ENCODE measurements at regions not wholly inside any gene's neighbourhood (a gene's known extent, or its start where the extent isn't known, plus 50 kb on each side); places are given as distances from the start of the nearest gene placed in this dataset.

DNA sequence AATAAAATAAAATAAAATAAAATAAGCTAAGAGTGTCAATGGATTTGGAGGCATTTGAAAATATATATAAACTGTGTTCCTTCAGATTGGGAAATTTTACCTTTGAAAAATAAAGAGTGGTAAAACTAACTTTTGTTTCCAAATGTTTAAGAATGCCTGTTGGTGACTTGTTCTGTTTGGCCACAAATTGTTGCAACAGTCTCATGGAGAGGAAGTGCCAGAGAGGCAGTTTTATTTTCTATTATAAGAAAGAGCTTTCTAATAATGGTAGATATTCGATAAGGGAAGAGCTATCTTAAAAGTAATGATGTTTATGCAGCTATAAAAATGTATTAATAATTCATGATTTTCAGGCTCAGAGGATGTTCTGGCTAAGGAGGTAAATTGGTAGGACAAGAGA lies 68.8 kb upstream of the MDGA2 start:
- H4K20me1 ChIP-seq (ENCODE audit: insufficient read depth), result no peaks in the 10 kb centered on the region
- H3K9ac ChIP-seq (ENCODE audit: low read length), result no peak overlapping the region
- BruUV-seq (replicated peaks), result no TSS peak
- ChIA-PET RAD21 (ENCODE audit: low non-redundant PET in 1 of 2, low total read pairs in 2 of 2, uncharacterized antibody in 2 of 2, unreplicated experiment in 2 of 2) (no interaction called here), POLR2A (no interaction called here), CTCF (no interaction called here)
- no peak overlapping the region for H3K4me3 ChIP-seq (replicated peaks in 1 of 2; ENCODE audit: low read depth in 1 of 2, low read length in 2 of 2)
- no peak overlapping the region for H2AFZ ChIP-seq (ENCODE audit: low read depth, low read length, poor library complexity, severe bottlenecking)
- ATAC-seq (no peak), DNase-seq (ENCODE audit: low read depth, low spot score) (no peak)
- H3K9me3 ChIP-seq (ENCODE audit: control insufficient read depth in 1 of 2, insufficient read depth in 1 of 2, low read depth in 1 of 2, low read length in 2 of 2), result no peaks in the 10 kb centered on the region
- no peaks in the 10 kb centered on the region for H3K4me1 ChIP-seq (ENCODE audit: control insufficient read depth in 1 of 2, insufficient read depth in 2 of 2, low read length in 2 of 2)
- no peaks in the 10 kb centered on the region for H3K9me2 ChIP-seq (ENCODE audit: insufficient read depth)
- no peak overlapping the region for H3K27ac ChIP-seq (ENCODE audit: low read depth, low read length)
- intact Hi-C loops (cut with micrococcal nuclease), result no loop called here
- no peaks in the 10 kb centered on the region for H3K79me2 ChIP-seq (ENCODE audit: insufficient read depth, low read length)
- H3K27me3 ChIP-seq (ENCODE audit: insufficient read depth, low read length), result no peaks in the 10 kb centered on the region
- no peaks in the 10 kb centered on the region for H3K36me3 ChIP-seq (ENCODE audit: control insufficient read depth in 1 of 2, insufficient read depth in 2 of 2, low read length in 2 of 2)
- TF ChIP-seq POLR2A (IDR thresholded peaks at IDR 0.05; ENCODE audit: borderline replicate concordance, extremely low read depth, insufficient read depth, insufficient read length) (no peak), SP1 (IDR thresholded peaks at IDR 0.05; ENCODE audit: low read depth) (no peak), CBX3 (IDR thresholded peaks at IDR 0.05; ENCODE audit: low read depth) (no peak), CEBPB (IDR thresholded peaks at IDR 0.05; ENCODE audit: low read depth) (no peak), FOSL1 (IDR thresholded peaks at IDR 0.05; ENCODE audit: low read depth) (no peak), RAD21 (IDR thresholded peaks at IDR 0.05; ENCODE audit: low read depth) (no peak), ZNF274 (IDR thresholded peaks at IDR 0.05; ENCODE audit: low read depth, low read length) (no peak), POLR2AphosphoS5 (IDR thresholded peaks at IDR 0.05; ENCODE audit: low read depth, low read length) (no peak), ZFX (IDR thresholded peaks at IDR 0.05) (no peak)
- H3K4me2 ChIP-seq (ENCODE audit: low read length), result no peak overlapping the region

DNA sequence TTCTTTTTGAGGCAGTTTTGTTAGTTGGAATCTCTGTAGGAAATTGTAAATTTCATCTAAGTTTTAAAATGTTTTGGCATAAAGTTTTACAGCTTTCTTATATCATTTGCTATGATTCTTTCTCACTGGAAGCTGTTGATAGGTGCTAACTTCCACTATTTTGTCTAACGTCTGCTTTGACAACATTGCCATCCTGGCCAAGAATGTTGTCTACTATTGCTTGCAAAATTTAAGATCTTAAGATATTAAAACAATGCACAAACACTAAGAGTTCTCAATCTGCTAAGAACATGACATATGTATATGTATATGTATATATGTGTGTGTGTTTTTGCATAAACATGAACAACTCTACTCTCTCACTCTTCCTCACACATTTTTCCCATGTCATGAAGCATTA lies 64.1 kb upstream of the MDGA2 start:
- no peaks in the 10 kb centered on the region for H3K4me1 ChIP-seq (ENCODE audit: control insufficient read depth in 1 of 2, insufficient read depth in 2 of 2, low read length in 2 of 2)
- CTCF ChIA-PET, result no interaction called here
- no peaks in the 10 kb centered on the region for H3K36me3 ChIP-seq (ENCODE audit: control insufficient read depth in 1 of 2, insufficient read depth in 2 of 2, low read length in 2 of 2)
- no peak for ATAC-seq
- H3K9ac ChIP-seq (ENCODE audit: low read length), result no peak overlapping the region
- no peak overlapping the region for H2AFZ ChIP-seq (ENCODE audit: low read depth, low read length, poor library complexity, severe bottlenecking)
- no peaks in the 10 kb centered on the region for H3K27me3 ChIP-seq (ENCODE audit: insufficient read depth, low read length)
- POLR2A ChIA-PET, result no interaction called here
- H3K27ac ChIP-seq (ENCODE audit: low read depth, low read length), result no peak overlapping the region
- no peak for TF ChIP-seq SRF (IDR thresholded peaks at IDR 0.05; ENCODE audit: low read depth)
- no peak for TF ChIP-seq ZFX (IDR thresholded peaks at IDR 0.05)
- TF ChIP-seq ZNF274 (IDR thresholded peaks at IDR 0.05; ENCODE audit: low read depth, low read length), result no peak
- H3K4me3 ChIP-seq (replicated peaks in 1 of 2; ENCODE audit: low read depth in 1 of 2, low read length in 2 of 2), result no peak overlapping the region
- no peak for DNase-seq (ENCODE audit: low read depth, low spot score)
- H3K4me2 ChIP-seq (ENCODE audit: low read length), result no peak overlapping the region
- H3K79me2 ChIP-seq (ENCODE audit: insufficient read depth, low read length), result no peaks in the 10 kb centered on the region
- H4K20me1 ChIP-seq (ENCODE audit: insufficient read depth), result no peaks in the 10 kb centered on the region
- H3K9me3 ChIP-seq (ENCODE audit: control insufficient read depth in 1 of 2, insufficient read depth in 1 of 2, low read depth in 1 of 2, low read length in 2 of 2), result no peaks in the 10 kb centered on the region
- H3K9me2 ChIP-seq (ENCODE audit: insufficient read depth), result no peaks in the 10 kb centered on the region
- intact Hi-C loops (cut with micrococcal nuclease), result no loop called here
- no TSS peak for BruUV-seq (replicated peaks)
- RAD21 ChIA-PET (ENCODE audit: low non-redundant PET in 1 of 2, low total read pairs in 2 of 2, uncharacterized antibody in 2 of 2, unreplicated experiment in 2 of 2), result no interaction called here
